HL-60 (cell line): ENCODE measurements at regions not wholly inside any gene's neighbourhood (a gene's known extent, or its start where the extent isn't known, plus 50 kb on each side); places are given as distances from the start of the nearest gene placed in this dataset.

Experiments used
- TF ChIP-seq, protein P1 (sequence below): IDR thresholded peaks from one replicate; pipeline ENCODE4 v1.5.1; 2011; ENCODE audit warnings: low read length, control low read depth, inconsistent platforms; ENCODE audit not compliant: insufficient read depth
- TF ChIP-seq, protein P2 (sequence below): IDR thresholded peaks from 2 replicates; pipeline ENCODE4 v1.6.1; 2012; ENCODE audit warnings: low read depth; ENCODE audit not compliant: insufficient replicate concordance

- TF ChIP-seq, protein P1, sequence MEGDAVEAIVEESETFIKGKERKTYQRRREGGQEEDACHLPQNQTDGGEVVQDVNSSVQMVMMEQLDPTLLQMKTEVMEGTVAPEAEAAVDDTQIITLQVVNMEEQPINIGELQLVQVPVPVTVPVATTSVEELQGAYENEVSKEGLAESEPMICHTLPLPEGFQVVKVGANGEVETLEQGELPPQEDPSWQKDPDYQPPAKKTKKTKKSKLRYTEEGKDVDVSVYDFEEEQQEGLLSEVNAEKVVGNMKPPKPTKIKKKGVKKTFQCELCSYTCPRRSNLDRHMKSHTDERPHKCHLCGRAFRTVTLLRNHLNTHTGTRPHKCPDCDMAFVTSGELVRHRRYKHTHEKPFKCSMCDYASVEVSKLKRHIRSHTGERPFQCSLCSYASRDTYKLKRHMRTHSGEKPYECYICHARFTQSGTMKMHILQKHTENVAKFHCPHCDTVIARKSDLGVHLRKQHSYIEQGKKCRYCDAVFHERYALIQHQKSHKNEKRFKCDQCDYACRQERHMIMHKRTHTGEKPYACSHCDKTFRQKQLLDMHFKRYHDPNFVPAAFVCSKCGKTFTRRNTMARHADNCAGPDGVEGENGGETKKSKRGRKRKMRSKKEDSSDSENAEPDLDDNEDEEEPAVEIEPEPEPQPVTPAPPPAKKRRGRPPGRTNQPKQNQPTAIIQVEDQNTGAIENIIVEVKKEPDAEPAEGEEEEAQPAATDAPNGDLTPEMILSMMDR = no peak
- TF ChIP-seq, protein P2, sequence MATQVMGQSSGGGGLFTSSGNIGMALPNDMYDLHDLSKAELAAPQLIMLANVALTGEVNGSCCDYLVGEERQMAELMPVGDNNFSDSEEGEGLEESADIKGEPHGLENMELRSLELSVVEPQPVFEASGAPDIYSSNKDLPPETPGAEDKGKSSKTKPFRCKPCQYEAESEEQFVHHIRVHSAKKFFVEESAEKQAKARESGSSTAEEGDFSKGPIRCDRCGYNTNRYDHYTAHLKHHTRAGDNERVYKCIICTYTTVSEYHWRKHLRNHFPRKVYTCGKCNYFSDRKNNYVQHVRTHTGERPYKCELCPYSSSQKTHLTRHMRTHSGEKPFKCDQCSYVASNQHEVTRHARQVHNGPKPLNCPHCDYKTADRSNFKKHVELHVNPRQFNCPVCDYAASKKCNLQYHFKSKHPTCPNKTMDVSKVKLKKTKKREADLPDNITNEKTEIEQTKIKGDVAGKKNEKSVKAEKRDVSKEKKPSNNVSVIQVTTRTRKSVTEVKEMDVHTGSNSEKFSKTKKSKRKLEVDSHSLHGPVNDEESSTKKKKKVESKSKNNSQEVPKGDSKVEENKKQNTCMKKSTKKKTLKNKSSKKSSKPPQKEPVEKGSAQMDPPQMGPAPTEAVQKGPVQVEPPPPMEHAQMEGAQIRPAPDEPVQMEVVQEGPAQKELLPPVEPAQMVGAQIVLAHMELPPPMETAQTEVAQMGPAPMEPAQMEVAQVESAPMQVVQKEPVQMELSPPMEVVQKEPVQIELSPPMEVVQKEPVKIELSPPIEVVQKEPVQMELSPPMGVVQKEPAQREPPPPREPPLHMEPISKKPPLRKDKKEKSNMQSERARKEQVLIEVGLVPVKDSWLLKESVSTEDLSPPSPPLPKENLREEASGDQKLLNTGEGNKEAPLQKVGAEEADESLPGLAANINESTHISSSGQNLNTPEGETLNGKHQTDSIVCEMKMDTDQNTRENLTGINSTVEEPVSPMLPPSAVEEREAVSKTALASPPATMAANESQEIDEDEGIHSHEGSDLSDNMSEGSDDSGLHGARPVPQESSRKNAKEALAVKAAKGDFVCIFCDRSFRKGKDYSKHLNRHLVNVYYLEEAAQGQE = no peak
Measured at GRCh38 chr1:4594286-4594991, 60.0 kb upstream of the AJAP1 start.
